Colonic mucosa (tissue), 4 donors: ENCODE measurements at regions not wholly inside any gene's neighbourhood (a gene's known extent, or its start where the extent isn't known, plus 50 kb on each side); places are given as distances from the start of the nearest gene placed in this dataset.

ENCODE experiments used
- DNase-seq: peaks from one replicate; pipeline ENCODE4 v3.0.0-alpha.2; 2020
- H3K27ac ChIP-seq: fragments of 200-600 bp; one replicate; pipeline ENCODE4 v1.8.0; 2021
- H3K27me3 ChIP-seq: fragments of 200-600 bp; one replicate; pipeline ENCODE4 v1.8.0; 2021
- H3K36me3 ChIP-seq: fragments of 200-600 bp; one replicate; pipeline ENCODE4 v1.8.0; 2021
- H3K4me1 ChIP-seq: fragments of 200-600 bp; one replicate; pipeline ENCODE4 v1.8.0; 2021; ENCODE audit warnings: mild to moderate bottlenecking
- H3K4me3 ChIP-seq: fragments of 200-600 bp; one replicate; pipeline ENCODE4 v1.8.0; 2021
- H3K9ac ChIP-seq, 2 donors: one replicate each; pipeline ENCODE4 v1.7.0; 2013; ENCODE audit warnings: control low read depth in 2 of 2, low read depth in 2 of 2, low read length in 2 of 2
- H3K9me3 ChIP-seq: fragments of 200-600 bp; one replicate; pipeline ENCODE4 v1.8.0; 2021
- intact Hi-C: fragments of 100-400 bp; cut with DNase I; formaldehyde crosslinking; loops from one replicate; pipeline ENCODE4 v1.14.1; 2022
- TF ChIP-seq, protein P1 (sequence below): fragments of 200-600 bp; IDR thresholded peaks from one replicate; pipeline ENCODE4 v1.8.0; 2022; ENCODE audit warnings: antibody characterized with exemption, mild to moderate bottlenecking
- donor health status: healthy.
- donor health status: DM: no; HTN: no; CAD: no.
- donor health status: DM: no; HTN: no; CAD: no.

DNA sequence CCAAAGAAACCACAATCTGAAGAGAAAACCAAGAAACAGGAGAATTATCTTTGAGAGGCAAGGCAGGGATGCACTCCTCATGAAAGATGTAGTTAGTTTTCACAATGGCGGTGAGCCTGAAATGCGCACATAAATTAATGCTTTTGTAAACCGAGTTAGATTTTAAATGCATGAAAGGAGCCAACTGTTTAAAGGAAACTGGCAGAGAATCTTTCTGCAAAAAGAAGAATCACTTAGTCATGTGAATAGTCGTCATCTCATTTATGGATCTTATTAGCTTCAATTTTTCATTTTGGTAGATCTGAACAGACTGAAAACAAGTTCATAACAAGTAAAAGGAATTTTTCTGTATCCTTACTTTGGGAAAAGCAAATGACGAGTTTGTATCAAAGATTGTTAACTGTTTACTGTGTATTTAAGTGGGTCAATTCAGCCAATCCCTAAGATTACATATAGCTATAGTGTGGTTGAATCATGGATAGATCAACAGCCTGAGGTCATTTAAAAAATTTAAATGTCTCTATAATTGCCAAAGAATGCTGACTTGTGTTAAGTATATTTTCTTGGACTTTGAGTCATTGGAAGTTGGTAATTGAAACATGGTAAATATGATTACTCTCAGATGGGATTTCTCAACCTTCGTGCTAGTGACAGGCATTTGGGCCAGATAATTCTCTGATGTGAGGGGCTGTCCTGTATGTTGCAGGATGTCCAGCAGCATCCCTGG, 226.6 kb upstream of the KAZN start:
- no peak overlapping the region for H3K9ac ChIP-seq
- H3K36me3 ChIP-seq, result no peaks in the 10 kb centered on the region
- no peaks in the 10 kb centered on the region for H3K27me3 ChIP-seq
- intact Hi-C loops, result no loop called here
- no peaks in the 10 kb centered on the region for H3K9me3 ChIP-seq
- H3K4me1 ChIP-seq, result no peaks in the 10 kb centered on the region
- no peak for DNase-seq
- H3K4me3 ChIP-seq, result no peak overlapping the region
- TF ChIP-seq, protein P1, sequence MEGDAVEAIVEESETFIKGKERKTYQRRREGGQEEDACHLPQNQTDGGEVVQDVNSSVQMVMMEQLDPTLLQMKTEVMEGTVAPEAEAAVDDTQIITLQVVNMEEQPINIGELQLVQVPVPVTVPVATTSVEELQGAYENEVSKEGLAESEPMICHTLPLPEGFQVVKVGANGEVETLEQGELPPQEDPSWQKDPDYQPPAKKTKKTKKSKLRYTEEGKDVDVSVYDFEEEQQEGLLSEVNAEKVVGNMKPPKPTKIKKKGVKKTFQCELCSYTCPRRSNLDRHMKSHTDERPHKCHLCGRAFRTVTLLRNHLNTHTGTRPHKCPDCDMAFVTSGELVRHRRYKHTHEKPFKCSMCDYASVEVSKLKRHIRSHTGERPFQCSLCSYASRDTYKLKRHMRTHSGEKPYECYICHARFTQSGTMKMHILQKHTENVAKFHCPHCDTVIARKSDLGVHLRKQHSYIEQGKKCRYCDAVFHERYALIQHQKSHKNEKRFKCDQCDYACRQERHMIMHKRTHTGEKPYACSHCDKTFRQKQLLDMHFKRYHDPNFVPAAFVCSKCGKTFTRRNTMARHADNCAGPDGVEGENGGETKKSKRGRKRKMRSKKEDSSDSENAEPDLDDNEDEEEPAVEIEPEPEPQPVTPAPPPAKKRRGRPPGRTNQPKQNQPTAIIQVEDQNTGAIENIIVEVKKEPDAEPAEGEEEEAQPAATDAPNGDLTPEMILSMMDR, result no peak
- H3K27ac ChIP-seq, result no peak overlapping the region

DNA sequence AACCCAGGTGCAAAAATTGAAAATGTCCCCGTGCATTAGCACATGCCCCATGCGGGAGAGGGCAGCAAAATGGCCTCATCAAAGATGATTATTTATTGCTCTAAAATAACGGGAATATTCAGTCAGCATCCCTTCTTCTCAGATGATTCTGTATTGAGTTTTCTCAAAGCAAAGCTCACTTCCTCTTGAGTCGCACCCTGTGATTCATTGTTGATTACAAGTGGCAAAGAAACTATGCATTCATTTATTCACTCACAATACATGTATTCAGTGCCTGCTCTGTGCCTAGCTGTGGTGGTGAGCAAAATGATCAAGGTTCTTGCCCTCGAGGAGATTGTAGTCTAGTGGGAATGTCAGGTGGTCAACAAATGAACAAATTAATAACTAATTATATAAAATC, 226.0 kb upstream of the KAZN start:
- Histone ChIP-seq H3K27me3 (no peaks in the 10 kb centered on the region), H3K9ac (no peak overlapping the region), H3K4me1 (no peaks in the 10 kb centered on the region), H3K4me3 (no peak overlapping the region), H3K27ac (no peak overlapping the region), H3K9me3 (no peaks in the 10 kb centered on the region), H3K36me3 (no peaks in the 10 kb centered on the region)
- TF ChIP-seq, protein P1, result no peak
- DNase-seq, result no peak
- intact Hi-C loops, result no loop called here

DNA sequence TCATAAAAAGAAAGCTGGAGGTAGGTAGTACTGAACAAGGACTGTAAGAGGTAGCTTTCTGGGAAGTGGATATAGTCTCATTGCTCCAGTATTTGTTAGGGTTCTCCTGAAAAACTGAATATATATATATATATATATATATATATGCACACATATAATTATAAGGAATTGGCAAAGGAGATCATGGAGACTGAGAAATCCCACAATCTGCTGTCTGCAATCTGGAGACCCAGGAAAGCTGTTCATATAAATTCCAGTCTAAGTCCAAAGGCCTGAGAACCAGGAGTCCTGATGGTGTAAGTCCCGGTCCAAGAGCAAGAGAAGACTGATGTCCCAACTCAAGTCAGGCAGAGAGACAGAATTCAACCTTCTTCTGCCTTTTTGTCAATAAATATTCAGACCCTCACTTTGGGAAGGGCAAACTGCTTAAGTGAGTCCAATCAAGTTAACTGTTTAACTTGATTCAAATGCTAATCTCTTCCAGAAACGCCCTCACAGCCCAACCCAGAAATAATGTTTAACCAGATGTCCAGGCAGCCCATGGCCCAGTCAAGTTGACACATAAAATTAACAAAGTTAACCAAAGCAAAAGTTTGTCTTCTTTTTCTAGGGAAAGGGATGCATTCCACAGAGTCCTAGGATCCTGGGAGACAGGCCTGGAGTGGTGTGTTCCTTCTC, 225.3 kb upstream of the KAZN start:
- intact Hi-C loops, result no loop called here
- H3K27me3 ChIP-seq, result no peaks in the 10 kb centered on the region
- no peaks in the 10 kb centered on the region for H3K4me1 ChIP-seq
- no peak overlapping the region for H3K27ac ChIP-seq
- no peaks in the 10 kb centered on the region for H3K36me3 ChIP-seq
- H3K4me3 ChIP-seq, result no peak overlapping the region
- DNase-seq, result no peak
- TF ChIP-seq, protein P1, result no peak
- no peaks in the 10 kb centered on the region for H3K9me3 ChIP-seq
- H3K9ac ChIP-seq, result no peak overlapping the region

DNA sequence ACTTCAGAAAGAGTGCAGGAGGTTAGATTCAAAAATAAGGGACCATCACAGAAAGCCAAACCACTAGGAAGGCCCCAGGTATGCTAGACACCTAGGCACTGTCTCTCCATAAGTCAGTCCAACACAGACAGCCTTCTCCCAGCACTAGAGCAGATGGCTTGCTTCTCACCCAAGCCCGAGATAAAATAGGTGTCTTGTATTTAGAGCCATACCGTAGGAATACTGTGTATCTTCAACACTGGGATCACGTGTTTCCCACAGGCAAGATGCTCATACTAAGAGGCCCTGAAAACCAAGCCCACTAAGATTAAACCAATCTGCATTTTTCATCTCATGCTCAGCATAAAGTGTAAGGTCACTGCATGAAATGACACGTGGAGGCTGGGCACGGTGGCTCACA, 223.3 kb upstream of the KAZN start:
- TF ChIP-seq, protein P1, result no peak
- Histone ChIP-seq H3K9me3 (no peaks in the 10 kb centered on the region), H3K27me3 (no peaks in the 10 kb centered on the region), H3K4me1 (no peaks in the 10 kb centered on the region), H3K9ac (no peak overlapping the region), H3K4me3 (no peak overlapping the region), H3K36me3 (no peaks in the 10 kb centered on the region), H3K27ac (no peak overlapping the region)
- DNase-seq, result no peak
- intact Hi-C loops, result no loop called here

DNA sequence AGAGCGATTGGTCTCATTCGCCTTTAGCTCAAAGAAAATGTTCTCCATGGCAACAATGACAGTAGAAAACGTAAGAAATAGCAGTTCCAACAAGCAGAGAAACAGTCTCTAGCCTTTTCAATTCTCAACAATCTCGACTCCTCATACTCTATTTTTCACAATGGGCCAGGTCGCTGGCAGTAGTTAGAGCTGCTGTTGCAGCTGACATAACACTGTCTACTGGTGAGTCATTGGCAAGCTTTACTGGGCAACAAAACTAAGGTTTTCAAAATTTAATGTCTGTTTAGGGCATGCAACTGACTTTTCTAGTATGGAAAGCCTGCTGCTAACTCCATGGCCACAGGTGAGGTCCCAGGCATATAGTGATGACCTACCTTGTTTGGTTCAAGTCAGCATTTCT, 221.1 kb upstream of the KAZN start:
- no peak for DNase-seq
- Histone ChIP-seq H3K9me3 (no peaks in the 10 kb centered on the region), H3K4me3 (no peak overlapping the region), H3K27ac (no peak overlapping the region), H3K4me1 (no peaks in the 10 kb centered on the region), H3K9ac (no peak overlapping the region), H3K27me3 (no peaks in the 10 kb centered on the region), H3K36me3 (no peaks in the 10 kb centered on the region)
- intact Hi-C loops, result no loop called here
- TF ChIP-seq, protein P1, result no peak
